ENCODE measurements at regions not wholly inside any gene's neighbourhood (a gene's known extent, or its start where the extent isn't known, plus 50 kb on each side); places are given as distances from the start of the nearest gene placed in this dataset.

GRCh38 chr13:107144432-107144831 is 576.5 kb upstream of the ARGLU1 start:
- TF ChIP-seq CTCF (conservative IDR thresholded peaks at IDR 0.05) (peak; percentile 61), EZH2 (IDR thresholded peaks at IDR 0.05; ENCODE audit: low read depth) (no peak)
